Heart right ventricle (tissue), 16 donors: ENCODE measurements at regions not wholly inside any gene's neighbourhood (a gene's known extent, or its start where the extent isn't known, plus 50 kb on each side); places are given as distances from the start of the nearest gene placed in this dataset.

Experiments
- ATAC-seq, 8 donors: fragments of 200-7000 bp; cut with Tn5 transposase; one replicate each; pipeline ENCODE4 v1.9.1; 2020; ENCODE audit warnings: mild to moderate bottlenecking in 8 of 8, moderate library complexity in 8 of 8, moderate number of reproducible peaks in 1 of 8
- DNase-seq, 2 donors: peaks; one replicate each; pipeline ENCODE4 v3.0.0-alpha.2; 2020
- H3K27ac ChIP-seq, 10 donors: fragments of 200-600 bp; sonication (generic) in 2 of 10; one replicate each; pipeline versions ENCODE4 v1.5.0 to v1.8.0; 2020 to 2022; ENCODE audit warnings: mild to moderate bottlenecking in 3 of 10
- H3K27me3 ChIP-seq, 7 donors: fragments of 200-600 bp; one replicate each; pipeline ENCODE4 v1.8.0; 2021 to 2022; ENCODE audit warnings: mild to moderate bottlenecking in 2 of 7
- H3K36me3 ChIP-seq, 9 donors: fragments of 200-600 bp; sonication (generic) in 1 of 9; one replicate each; pipeline versions ENCODE4 v1.5.0 to v1.8.0; 2020 to 2022; ENCODE audit warnings: mild to moderate bottlenecking in 2 of 9
- H3K4me1 ChIP-seq, 9 donors: fragments of 200-600 bp; sonication (generic) in 1 of 9; one replicate each; pipeline versions ENCODE4 v1.5.0 to v1.8.0; 2020 to 2022; ENCODE audit warnings: mild to moderate bottlenecking in 4 of 9
- H3K4me3 ChIP-seq, 10 donors: fragments of 200-600 bp; sonication (generic) in 2 of 10; one replicate each; pipeline versions ENCODE4 v1.5.0 to v1.8.0; 2020 to 2022; ENCODE audit warnings: mild to moderate bottlenecking in 7 of 10, moderate library complexity in 2 of 10
- H3K9me3 ChIP-seq, 11 donors: fragments of 200-600 bp in 10 of 11; sonication (generic) in 2 of 11; one replicate each; pipeline versions ENCODE4 v1.5.0 to v1.8.0; 2013 to 2022; ENCODE audit warnings: mild to moderate bottlenecking in 2 of 11, control low read depth in 1 of 11, moderate library complexity in 1 of 11
- CTCF ChIP-seq, 9 donors: fragments of 200-600 bp; sonication (generic) in 2 of 9; IDR thresholded peaks; one replicate each; pipeline versions ENCODE4 v1.5.0 to v1.8.0; 2021 to 2022; ENCODE audit warnings: antibody characterized with exemption in 9 of 9, mild to moderate bottlenecking in 5 of 9, moderate library complexity in 1 of 9
- WGBS, 2 donors: extraction: QIAGEN DNeasy Blood & Tissue Kit; methylation state at CpG; one replicate each; pipeline ENCODE4 v1.1.7; 2013; ENCODE audit warnings: inconsistent platforms in 1 of 2; 5-methylcytosine and 5-hydroxymethylcytosine counted together
- intact Hi-C, 10 donors: fragments of 100-400 bp; cut with DNase I; formaldehyde crosslinking; loops; one replicate each; pipeline versions ENCODE4 v1.11.1 to v1.14.2; 2022
- donor health status: Arrhythmogenic right ventricular cardiomyopathy.
- donor health status: ischemic (EF 13 %, LVEDD 7.1; RV severe dilation, severe dysfunction).
- donor health status: healthy with polysubstance abuse.
- donor health status: DM: no; HTN: yes; CAD: no.
- donor health status: DM: no; HTN: no; CAD: no.
- donor health status: ischemic (EF 25% LVEDD 6.9; RV normal size, moderate dysfunction).
- donor health status: ischemic (EF 25% LVEDD 5.7; RV mildly dilated, moderate dysfunction).
- donor health status: healthy.
- donor health status: DM: yes; HTN: yes; CAD: no.
- donor health status: Ischemic cardiomyopathy.
- donor health status: ischemic (EF 35%, LVEDD 5.7; RV mildly dilated, moderate dysfunction).
- donor health status: nonischemic (EF 11% LVEDD 7.7; RV severe dilation, severe dysfunction).
- donor health status: DM: yes; HTN: yes; CAD: no.
- donor health status: PGD.
- donor health status: ischemic (EF 29% LVEDD 5.4; RV normal size, mild dysfunction).
- donor health status: nonischemic (EF 23%, LVEDD 6.1; RV moderate dilation, normal function).

- ATAC-seq (no peak), DNase-seq (no peak)
- intact Hi-C loops, result no loop called here
- Histone ChIP-seq H3K4me3 (no peak overlapping the region), H3K4me1 (peaks cover 0 to 11% (median 0%) of the 10 kb centered on the region in 9 donors), H3K36me3 (no peaks in the 10 kb centered on the region), H3K27me3 (no peaks in the 10 kb centered on the region), H3K27ac (peak overlapping the region in 2 of 10 donors; percentile 10 to 24), H3K9me3 (peaks cover 0 to 25% (median 6%) of the 10 kb centered on the region in 11 donors)
- 58% methylated on average over 3 of the region's 3 CpGs for WGBS, 2 donors
- no peak for TF ChIP-seq CTCF (IDR thresholded peaks at IDR 0.05)
Observed at GRCh38 chr6:139853302-139853992, 479.0 kb upstream of the CITED2 start.

- intact Hi-C loops, result no loop called here
- DNase-seq, result no peak
- peaks cover 0 to 25% (median 6%) of the 10 kb centered on the region in 11 donors for H3K9me3 ChIP-seq
- peaks cover 0 to 13% (median 2%) of the 10 kb centered on the region in 9 donors for H3K4me1 ChIP-seq
- H3K4me3 ChIP-seq, result no peak overlapping the region
- no peak for TF ChIP-seq CTCF (IDR thresholded peaks at IDR 0.05)
- peak in 2 of 8 donors; percentile 16 to 51 for ATAC-seq
- H3K27me3 ChIP-seq, result no peaks in the 10 kb centered on the region
- no peaks in the 10 kb centered on the region for H3K36me3 ChIP-seq
- WGBS, 2 donors, result 64 to 72% methylated on average over 9 of the region's 9 CpGs
- H3K27ac ChIP-seq, result peak overlapping the region in 2 of 10 donors; percentile 10 to 24
Observed at GRCh38 chr6:139852488-139853140, 478.2 kb upstream of the CITED2 start.

- 60 to 81% methylated on average over 2 of the region's 2 CpGs for WGBS, 2 donors
- no peak for DNase-seq
- Histone ChIP-seq H3K36me3 (no peaks in the 10 kb centered on the region), H3K27ac (no peak overlapping the region), H3K4me3 (no peak overlapping the region), H3K9me3 (peaks cover 0 to 25% (median 6%) of the 10 kb centered on the region in 11 donors), H3K27me3 (no peaks in the 10 kb centered on the region), H3K4me1 (peaks cover 0 to 19% (median 5%) of the 10 kb centered on the region in 9 donors)
- no peak for TF ChIP-seq CTCF (IDR thresholded peaks at IDR 0.05)
- intact Hi-C loops, result no loop called here
- ATAC-seq, result no peak
Observed at GRCh38 chr6:139852067-139852466, 477.6 kb upstream of the CITED2 start.

- Histone ChIP-seq H3K36me3 (no peaks in the 10 kb centered on the region), H3K4me3 (no peak overlapping the region), H3K27me3 (no peaks in the 10 kb centered on the region), H3K9me3 (peaks cover 0 to 25% (median 6%) of the 10 kb centered on the region in 11 donors), H3K27ac (no peak overlapping the region), H3K4me1 (peaks cover 0 to 24% (median 5%) of the 10 kb centered on the region in 9 donors)
- intact Hi-C loops, result no loop called here
- no peak for TF ChIP-seq CTCF (IDR thresholded peaks at IDR 0.05)
- ATAC-seq, result no peak
- 44 to 72% methylated on average over 4 of the region's 4 CpGs for WGBS, 2 donors
- DNase-seq, result no peak
Observed at GRCh38 chr6:139851206-139851605, 476.8 kb upstream of the CITED2 start.
